Peyer's patch (tissue), 4 donors: ENCODE measurements at regions not wholly inside any gene's neighbourhood (a gene's known extent, or its start where the extent isn't known, plus 50 kb on each side); places are given as distances from the start of the nearest gene placed in this dataset.

Experiments
- POLR2A ChIP-seq, 2 donors: fragments of 450-650 bp; IDR thresholded peaks; one replicate each; pipeline ENCODE4 v1.5.1; 2017; ENCODE audit warnings: antibody characterized with exemption in 2 of 2, mild to moderate bottlenecking in 2 of 2, moderate library complexity in 2 of 2
- TF ChIP-seq, protein P1 (sequence below), 6 experiments: fragments of 450-650 bp in 4 of 6; fragments of 200-600 bp in 2 of 6; sonication (generic) in 1 of 6; IDR thresholded peaks; one replicate each; pipeline ENCODE4 v1.5.1; 2017 to 2019; ENCODE audit warnings: antibody characterized with exemption in 6 of 6, mild to moderate bottlenecking in 3 of 6, moderate library complexity in 1 of 6

DNA sequence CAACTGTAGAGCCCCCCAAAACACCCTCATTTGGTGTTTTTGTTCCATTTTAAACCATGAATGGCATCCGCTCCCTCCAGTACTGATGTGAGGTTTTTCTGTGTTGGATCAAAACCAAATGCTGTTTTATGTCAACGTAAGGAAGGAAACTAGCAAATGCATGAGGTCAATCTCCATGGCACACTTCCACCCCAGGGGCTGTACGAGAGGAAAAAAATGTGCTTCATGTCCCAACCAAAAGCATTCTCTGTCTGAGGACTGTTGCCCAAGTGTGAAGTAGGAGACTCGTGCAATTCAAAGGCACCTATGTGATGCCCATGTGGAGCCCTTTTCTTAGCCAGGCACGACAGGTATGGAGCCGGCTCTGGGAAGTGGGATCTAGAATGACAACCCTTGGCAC lies 180.3 kb upstream of the MKI67 start:
- TF ChIP-seq, protein P1, sequence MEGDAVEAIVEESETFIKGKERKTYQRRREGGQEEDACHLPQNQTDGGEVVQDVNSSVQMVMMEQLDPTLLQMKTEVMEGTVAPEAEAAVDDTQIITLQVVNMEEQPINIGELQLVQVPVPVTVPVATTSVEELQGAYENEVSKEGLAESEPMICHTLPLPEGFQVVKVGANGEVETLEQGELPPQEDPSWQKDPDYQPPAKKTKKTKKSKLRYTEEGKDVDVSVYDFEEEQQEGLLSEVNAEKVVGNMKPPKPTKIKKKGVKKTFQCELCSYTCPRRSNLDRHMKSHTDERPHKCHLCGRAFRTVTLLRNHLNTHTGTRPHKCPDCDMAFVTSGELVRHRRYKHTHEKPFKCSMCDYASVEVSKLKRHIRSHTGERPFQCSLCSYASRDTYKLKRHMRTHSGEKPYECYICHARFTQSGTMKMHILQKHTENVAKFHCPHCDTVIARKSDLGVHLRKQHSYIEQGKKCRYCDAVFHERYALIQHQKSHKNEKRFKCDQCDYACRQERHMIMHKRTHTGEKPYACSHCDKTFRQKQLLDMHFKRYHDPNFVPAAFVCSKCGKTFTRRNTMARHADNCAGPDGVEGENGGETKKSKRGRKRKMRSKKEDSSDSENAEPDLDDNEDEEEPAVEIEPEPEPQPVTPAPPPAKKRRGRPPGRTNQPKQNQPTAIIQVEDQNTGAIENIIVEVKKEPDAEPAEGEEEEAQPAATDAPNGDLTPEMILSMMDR (IDR thresholded peaks at IDR 0.05): no peak
- no peak for TF ChIP-seq POLR2A (IDR thresholded peaks at IDR 0.05)
